Glomerular endothelial cell (primary cell): ENCODE measurements at regions not wholly inside any gene's neighbourhood (a gene's known extent, or its start where the extent isn't known, plus 50 kb on each side); places are given as distances from the start of the nearest gene placed in this dataset.
"Not testable (repeated sequence)": the region's sequence is repeated elsewhere in the genome, so short reads cannot be mapped to it uniquely, and the experiment has no call there.

Experiments
- DNase-seq: peaks from one replicate; pipeline ENCODE4 v3.0.0-alpha.2; 2011; ENCODE audit warnings: low read depth, low spot score; ENCODE audit errors: extremely low read depth

DNA sequence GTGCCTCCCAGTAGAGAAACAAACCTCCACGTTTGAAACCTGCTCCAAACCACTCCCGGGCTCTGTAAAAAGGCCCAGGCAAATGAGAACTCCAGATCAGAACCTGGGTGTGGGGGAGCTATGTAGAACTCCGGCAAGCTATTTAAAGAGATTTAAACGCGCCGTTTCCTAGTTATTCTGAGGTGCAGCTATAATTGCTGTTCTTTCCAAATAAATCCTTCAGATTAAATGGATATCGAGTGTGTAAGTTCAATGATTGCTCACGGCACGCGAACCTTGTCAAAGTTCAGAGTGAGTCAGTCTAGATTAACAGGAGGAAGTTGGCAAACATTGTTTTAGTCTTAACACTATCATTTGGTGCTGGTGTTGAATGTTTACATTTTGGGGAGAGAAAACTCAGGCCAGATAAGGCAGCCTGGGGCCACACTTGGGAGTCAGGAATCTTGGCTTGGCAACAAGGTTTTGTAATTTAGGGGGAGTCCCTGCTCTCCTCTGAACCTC, 92.9 kb upstream of the SALL1 start:
- no peak for DNase-seq

DNA sequence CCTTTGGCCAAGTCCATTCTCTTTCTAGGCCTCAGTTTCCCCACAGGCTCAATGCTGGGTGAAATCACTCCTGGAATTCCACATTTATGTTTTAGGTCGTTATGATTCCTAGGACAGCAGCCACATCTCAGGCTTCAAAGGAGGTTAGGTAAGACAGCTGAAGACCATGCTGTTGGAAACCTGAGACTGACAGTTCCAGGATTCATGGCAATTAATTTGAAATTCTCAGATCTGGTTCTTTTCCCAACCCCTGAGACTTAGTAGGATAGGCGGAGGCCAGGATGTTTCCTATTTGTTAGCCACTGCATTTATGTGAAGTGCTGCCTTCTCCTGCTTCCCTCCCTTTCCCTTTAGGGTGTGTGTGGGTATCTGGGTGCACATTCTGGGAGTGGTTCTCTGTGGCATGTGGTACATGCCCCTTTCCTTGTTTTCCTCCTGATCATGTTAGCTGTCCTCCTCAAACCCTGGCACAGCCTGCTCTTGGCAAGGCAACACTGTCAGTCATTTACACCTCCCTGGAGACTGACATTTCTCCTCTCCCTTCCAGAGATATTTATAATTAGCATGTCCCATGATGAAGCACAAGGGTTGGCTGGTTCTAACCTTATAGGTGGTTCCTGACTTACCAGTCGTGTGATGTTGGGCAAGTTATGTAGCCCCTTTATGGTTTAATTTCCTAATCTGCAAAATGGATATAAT, 91.4 kb upstream of the SALL1 start:
- DNase-seq = no peak

GRCh38 chr16:51239196-51239595, 88.1 kb upstream of the SALL1 start:
- no peak for DNase-seq

DNA sequence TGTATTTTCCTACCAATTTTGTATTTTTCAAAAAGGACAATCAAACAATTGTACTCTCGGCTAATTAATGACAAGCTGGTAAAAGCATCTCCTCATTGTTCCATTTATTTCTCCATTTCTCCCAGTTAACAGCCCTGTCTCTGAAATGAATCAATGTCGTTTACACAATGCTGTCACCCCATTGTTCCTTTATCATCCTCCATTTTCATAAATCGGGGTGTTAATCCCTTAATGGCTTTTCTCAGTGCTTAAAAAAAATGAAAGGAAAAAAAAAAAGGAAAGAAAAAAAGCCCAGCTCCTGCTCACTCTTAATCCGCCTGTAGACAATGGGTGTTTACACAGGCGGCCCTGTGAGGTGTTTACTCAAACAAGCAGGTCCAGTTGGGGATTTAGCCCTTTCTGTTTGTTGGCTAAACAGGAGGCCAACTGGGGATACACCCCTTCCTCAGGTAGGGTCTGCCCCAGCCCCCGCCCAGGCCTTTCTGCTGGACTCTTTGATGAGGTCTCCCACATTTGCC, 86.8 kb upstream of the SALL1 start:
- DNase-seq = no peak

GRCh38 chr16:51237207-51237606, 86.1 kb upstream of the SALL1 start:
- no peak for DNase-seq

- no peak for DNase-seq
Measured at GRCh38 chr16:51236583-51236982, 85.5 kb upstream of the SALL1 start.

DNA sequence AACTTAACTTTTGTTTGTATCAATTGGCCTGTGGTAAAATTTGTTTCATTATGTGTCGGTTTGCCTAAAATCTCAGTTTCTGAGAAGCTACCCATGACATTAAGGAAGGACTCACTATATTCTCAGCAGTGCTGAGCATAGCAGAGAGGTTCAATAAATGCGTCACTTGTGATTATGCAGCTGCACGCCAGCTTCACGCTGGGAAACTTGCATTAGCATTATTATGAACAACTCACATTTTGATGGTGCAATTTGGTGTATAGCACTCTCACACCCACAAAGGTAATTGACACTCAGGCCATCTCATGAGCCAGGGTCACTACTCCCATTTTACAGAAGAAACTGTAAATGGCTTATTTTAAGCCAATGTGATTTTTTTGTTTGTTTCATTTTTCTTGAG, 80.6 kb upstream of the SALL1 start:
- DNase-seq = no peak

DNA sequence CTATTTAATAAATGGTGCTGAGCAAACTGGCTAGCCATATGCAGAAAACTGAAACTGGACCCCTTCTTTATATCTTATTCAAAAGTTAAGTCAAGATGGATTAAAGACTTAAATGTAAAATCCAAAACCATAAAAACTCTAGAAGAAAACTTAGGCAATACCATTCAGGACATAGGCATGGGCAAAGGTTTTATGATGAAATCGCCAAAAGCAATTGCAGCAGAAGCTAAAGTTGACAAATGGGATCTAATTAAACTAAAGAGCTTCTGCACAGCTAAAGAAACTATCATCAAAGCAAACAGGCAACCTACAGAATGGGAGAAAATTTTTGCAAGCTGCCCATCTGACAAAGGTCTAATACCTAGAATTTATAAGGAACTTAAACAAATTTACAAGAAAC, 79.0 kb upstream of the SALL1 start:
- DNase-seq = not testable (repeated sequence)

DNA sequence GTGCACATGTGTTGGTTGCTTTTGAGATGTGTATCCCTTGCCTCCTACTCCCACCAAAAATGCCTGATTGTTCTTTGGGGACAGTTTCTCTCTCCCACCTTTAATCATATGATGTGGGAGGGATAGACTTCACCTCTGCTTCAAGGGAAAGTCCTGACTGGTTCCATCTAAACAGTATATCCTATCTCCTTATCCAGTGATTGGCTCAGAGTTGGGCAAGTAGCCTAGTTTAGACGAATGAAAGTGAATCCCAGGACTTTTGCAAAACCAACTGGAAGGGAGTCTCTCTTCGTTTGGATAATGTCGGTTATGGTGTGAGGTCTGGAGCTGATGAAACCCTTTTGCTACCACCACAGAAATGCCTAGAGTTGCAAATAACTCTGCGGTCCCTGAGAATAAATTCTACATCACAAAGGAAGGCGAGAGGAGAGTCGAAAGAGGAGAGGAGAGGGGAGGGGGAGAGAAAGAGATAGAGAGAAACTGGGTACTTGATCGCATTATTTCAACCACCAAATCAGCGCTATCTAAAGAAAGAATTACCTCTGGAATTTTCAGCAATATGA, 77.1 kb upstream of the SALL1 start:
- no peak for DNase-seq

- DNase-seq = no peak
Measured at GRCh38 chr16:51225878-51226277, 74.8 kb upstream of the SALL1 start.

- DNase-seq = no peak
Measured at GRCh38 chr16:51224317-51224716, 73.2 kb upstream of the SALL1 start.

DNA sequence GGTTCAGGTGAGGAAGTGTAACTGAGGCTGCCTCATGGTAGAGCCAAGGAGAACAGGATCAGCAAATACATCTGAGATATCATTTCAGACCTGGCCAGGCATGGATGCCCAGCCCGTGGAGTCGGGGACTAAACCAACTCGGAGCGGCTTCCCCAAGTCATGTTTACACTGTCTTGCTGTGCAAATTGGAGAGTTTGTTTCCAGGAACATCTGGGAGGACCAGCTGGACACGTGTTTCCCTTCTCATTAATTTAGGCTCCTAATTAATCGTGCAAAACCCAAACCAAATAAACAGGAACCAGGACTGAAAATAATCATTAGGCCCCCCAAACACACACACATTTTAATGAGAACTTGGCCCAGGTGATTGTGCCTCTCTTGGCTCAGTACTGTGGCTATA, 70.9 kb upstream of the SALL1 start:
- no peak for DNase-seq

DNA sequence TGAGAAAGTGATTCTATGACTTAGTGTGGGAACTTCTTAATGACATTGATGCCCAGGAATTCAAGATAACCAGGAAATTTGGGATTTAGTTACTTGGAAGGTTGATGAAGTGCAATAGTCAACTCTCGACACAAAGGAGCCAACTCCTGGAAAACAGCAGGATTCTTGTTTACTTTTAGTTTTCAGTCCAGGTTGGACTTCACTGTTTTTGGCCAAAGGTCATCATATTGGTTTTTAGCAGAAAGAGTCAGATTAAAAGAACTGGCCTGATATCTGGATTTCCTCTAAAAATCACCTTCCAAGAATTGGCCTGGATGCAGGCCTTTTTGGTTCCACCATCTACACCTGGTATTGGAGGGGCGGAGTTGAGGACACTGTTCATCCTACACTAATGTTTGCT, 60.1 kb upstream of the SALL1 start:
- no peak for DNase-seq

DNA sequence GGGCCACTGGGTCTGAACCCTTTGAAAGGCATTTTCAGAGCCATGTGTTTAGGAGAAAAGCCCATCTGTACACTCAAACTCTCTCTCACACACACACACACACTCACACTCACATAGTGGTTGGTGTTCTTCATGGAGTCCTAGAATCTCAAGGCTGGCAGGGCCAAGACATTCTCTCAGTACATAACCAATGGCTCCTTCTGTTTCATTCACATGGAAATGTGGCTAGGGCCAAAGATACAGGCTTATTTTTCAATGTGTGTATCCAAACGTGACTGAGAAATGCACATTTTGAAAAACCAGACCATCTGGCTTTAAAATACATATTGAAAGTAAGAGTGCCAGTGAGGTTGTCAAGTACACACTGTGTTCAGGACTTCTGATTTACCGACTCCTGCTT, 59.0 kb upstream of the SALL1 start:
- no peak for DNase-seq

DNA sequence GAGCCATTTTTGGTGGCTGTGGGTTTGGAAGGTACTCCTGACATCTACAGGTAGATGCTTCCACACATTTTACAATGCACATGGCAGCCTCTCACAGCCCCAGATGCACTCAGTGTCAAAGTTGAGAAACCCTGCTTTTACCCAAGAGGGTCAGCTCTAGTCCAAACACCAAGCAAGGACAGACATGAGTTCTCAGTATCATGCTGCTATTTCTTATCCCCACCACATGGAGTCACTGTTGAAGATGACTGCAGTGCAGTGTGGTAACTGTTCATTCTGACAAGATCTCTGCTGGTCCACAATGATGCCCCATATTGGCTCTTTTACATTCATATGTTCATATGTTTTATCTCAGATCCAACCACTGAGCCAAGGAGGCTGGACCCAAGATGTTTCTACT, 50.5 kb upstream of the SALL1 start:
- DNase-seq = no peak
